ENCODE measurements at regions not wholly inside any gene's neighbourhood (a gene's known extent, or its start where the extent isn't known, plus 50 kb on each side); places are given as distances from the start of the nearest gene placed in this dataset.

DNA sequence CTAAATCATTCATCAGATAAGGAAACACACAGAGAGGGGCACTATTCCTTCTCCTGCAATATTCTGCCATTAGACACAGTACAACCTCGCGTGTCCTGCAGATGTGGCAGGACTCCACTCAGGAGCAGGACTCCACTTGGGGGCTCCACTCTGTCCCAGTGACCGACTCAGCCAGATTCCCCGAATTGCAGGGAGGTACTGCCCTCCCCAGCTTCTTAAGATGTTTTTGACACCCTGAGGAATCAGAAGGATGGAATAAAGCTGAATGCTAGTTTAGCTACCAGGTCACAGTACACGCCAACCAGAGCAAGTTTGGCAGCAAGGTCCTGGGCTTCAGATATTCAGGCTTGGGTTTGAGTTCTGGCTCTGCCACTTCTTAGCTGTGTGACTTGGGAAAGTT lies 99.3 kb upstream of the USP47 start:
- no peaks in the 10 kb centered on the region for H3K9me3 ChIP-seq
- H3K27me3 ChIP-seq: no peaks in the 10 kb centered on the region
- intact Hi-C loops (cut with DNase I; ENCODE audit: low total_unique reads): no loop called here
- DNase-seq: no peak
- H3K27ac ChIP-seq: no peak overlapping the region
- TF ChIP-seq, protein P1, sequence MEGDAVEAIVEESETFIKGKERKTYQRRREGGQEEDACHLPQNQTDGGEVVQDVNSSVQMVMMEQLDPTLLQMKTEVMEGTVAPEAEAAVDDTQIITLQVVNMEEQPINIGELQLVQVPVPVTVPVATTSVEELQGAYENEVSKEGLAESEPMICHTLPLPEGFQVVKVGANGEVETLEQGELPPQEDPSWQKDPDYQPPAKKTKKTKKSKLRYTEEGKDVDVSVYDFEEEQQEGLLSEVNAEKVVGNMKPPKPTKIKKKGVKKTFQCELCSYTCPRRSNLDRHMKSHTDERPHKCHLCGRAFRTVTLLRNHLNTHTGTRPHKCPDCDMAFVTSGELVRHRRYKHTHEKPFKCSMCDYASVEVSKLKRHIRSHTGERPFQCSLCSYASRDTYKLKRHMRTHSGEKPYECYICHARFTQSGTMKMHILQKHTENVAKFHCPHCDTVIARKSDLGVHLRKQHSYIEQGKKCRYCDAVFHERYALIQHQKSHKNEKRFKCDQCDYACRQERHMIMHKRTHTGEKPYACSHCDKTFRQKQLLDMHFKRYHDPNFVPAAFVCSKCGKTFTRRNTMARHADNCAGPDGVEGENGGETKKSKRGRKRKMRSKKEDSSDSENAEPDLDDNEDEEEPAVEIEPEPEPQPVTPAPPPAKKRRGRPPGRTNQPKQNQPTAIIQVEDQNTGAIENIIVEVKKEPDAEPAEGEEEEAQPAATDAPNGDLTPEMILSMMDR (IDR thresholded peaks at IDR 0.05): no peak
- TF ChIP-seq POLR2A (IDR thresholded peaks at IDR 0.05): no peak
- H3K4me3 ChIP-seq: no peak overlapping the region
- no peaks in the 10 kb centered on the region for H3K36me3 ChIP-seq
- no peaks in the 10 kb centered on the region for H3K4me1 ChIP-seq

DNA sequence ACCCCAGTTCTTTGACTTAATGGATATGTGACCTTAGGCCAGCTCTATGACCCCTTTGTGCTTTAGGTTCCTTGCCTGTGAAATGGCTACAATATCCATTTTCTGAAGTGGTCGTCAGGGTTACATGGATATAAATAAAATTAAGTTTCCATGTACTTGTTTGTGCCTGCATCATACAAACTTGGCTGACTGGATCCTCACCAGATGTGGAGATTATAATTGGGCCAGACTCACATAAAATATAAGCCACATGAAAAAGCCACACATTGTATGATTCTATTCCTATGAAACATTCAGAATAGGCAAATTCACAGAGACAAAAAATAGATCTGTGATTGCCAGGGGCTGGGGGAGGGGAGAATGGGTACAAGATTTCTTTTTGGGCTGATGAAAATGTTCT lies 100.9 kb upstream of the USP47 start:
- DNase-seq: no peak
- TF ChIP-seq, protein P1 (IDR thresholded peaks at IDR 0.05): no peak
- no peak for TF ChIP-seq POLR2A (IDR thresholded peaks at IDR 0.05)
- no peak overlapping the region for H3K27ac ChIP-seq
- H3K36me3 ChIP-seq: no peaks in the 10 kb centered on the region
- no peaks in the 10 kb centered on the region for H3K9me3 ChIP-seq
- H3K27me3 ChIP-seq: no peaks in the 10 kb centered on the region
- H3K4me1 ChIP-seq: no peaks in the 10 kb centered on the region
- H3K4me3 ChIP-seq: no peak overlapping the region
- intact Hi-C loops (cut with DNase I; ENCODE audit: low total_unique reads): no loop called here

DNA sequence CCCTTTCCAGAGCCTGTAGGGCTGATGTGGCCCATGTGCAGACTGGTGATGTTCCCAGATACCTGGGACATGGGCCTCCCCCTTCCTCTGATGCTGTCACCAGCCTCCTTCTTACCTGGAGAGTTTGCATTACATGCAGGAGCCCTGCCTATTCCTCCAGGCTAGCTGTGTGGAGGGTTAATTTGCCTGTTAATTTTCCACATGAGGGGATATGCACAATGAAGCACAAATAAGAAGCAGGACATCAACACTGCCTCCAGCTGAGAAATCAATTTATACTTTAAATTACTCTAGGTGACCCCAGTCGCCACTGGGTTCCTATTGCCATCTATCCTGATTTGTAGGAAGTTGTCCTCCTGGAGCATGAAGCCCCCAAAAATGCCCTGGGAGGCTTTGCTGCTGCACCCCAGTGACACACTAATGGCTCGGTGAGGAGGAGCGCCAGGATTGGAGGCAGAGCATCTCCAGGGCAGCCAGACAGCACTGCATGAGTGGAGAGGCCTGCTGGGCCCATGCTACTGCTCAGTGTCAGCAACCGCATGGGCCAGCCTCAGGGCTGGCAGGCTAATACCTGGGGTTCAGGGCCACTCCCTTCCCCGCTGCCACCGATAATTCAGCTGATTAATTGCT lies 101.6 kb upstream of the USP47 start:
- no peaks in the 10 kb centered on the region for H3K36me3 ChIP-seq
- H3K9me3 ChIP-seq: no peaks in the 10 kb centered on the region
- TF ChIP-seq POLR2A (IDR thresholded peaks at IDR 0.05): no peak
- TF ChIP-seq, protein P1 (IDR thresholded peaks at IDR 0.05): no peak
- H3K27ac ChIP-seq: no peak overlapping the region
- H3K27me3 ChIP-seq: no peaks in the 10 kb centered on the region
- DNase-seq: no peak
- intact Hi-C loops (cut with DNase I; ENCODE audit: low total_unique reads): no loop called here
- no peak overlapping the region for H3K4me3 ChIP-seq
- no peaks in the 10 kb centered on the region for H3K4me1 ChIP-seq

DNA sequence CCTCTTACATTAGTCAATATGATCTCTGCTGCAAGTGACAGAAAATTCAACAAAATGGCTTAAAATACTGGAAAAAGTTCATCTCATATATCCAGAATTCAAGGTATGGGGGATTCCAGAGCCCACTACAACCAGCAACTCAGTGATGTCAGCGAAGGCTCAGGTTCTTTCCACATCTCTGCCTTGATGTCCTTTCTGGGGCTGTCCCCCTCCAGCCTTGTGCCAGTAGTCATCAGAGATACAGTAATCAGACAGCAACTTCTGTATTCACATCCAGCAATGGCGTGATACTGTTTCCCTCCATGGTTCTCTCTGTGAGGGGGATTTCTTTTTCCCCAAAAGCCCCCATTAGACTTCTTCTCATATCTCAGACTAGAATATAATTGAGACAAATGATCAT lies 103.4 kb upstream of the USP47 start:
- no peak overlapping the region for H3K4me3 ChIP-seq
- no peaks in the 10 kb centered on the region for H3K4me1 ChIP-seq
- no peaks in the 10 kb centered on the region for H3K36me3 ChIP-seq
- intact Hi-C loops (cut with DNase I; ENCODE audit: low total_unique reads): no loop called here
- TF ChIP-seq POLR2A (IDR thresholded peaks at IDR 0.05): no peak
- no peak for DNase-seq
- H3K27ac ChIP-seq: no peak overlapping the region
- no peaks in the 10 kb centered on the region for H3K9me3 ChIP-seq
- H3K27me3 ChIP-seq: no peaks in the 10 kb centered on the region

DNA sequence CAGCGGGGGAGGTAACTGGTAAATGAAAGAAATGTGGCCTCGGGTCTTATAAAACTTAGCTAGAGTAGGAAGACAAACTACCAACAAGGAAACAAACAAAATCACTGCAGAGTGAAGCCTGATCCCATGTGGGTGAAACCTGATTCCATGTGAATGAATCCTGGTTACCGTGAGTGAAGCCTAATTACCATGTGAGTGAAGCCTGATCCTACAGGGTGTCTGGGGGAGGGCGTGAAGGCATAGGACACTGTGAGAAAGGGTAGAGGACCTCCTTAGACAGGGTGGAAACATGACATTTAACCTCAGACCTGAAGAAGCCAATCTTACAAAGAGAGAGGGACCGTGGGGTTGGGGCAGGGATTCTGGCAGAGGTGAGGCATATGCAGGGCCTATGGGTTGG lies 106.2 kb upstream of the USP47 start:
- Histone ChIP-seq H3K27ac (no peak overlapping the region), H3K27me3 (no peaks in the 10 kb centered on the region), H3K36me3 (no peaks in the 10 kb centered on the region), H3K4me3 (no peak overlapping the region), H3K9me3 (no peaks in the 10 kb centered on the region), H3K4me1 (no peaks in the 10 kb centered on the region)
- intact Hi-C loops (cut with DNase I; ENCODE audit: low total_unique reads): no loop called here
- no peak for DNase-seq
- TF ChIP-seq POLR2A (IDR thresholded peaks at IDR 0.05): no peak
- TF ChIP-seq, protein P1 (IDR thresholded peaks at IDR 0.05): no peak

DNA sequence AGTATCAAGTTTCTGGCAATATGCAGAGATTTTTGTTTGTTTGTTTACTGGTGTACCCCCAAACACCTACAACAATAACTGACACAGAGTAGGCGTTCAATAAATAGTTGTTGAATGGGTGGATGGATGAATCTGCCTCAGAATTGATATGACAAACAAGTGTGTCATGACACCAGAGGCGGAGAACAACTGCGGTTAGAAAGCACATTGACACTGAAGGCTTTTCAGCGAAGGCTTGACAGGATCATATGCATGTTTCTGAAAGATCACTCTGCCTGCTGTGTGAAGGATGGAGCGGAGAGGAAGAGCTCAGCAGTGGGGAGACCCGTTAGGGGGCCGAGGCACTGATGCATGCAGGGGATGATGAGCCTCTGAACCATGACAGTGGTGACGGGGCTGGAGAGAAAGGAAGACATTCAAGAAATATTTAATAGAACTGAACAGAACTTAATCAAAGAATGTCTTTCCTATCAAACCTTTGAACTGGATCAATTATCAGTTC lies 108.5 kb upstream of the USP47 start:
- Histone ChIP-seq H3K27ac (no peak overlapping the region), H3K27me3 (no peaks in the 10 kb centered on the region), H3K9me3 (no peaks in the 10 kb centered on the region), H3K36me3 (no peaks in the 10 kb centered on the region), H3K4me3 (no peak overlapping the region), H3K4me1 (no peaks in the 10 kb centered on the region)
- DNase-seq: no peak
- TF ChIP-seq, protein P1 (IDR thresholded peaks at IDR 0.05): no peak
- TF ChIP-seq POLR2A (IDR thresholded peaks at IDR 0.05): no peak
- intact Hi-C loops (cut with DNase I; ENCODE audit: low total_unique reads): no loop called here

Data from uterus (tissue), 3 donors.